ENCODE measurements at regions not wholly inside any gene's neighbourhood (a gene's known extent, or its start where the extent isn't known, plus 50 kb on each side); places are given as distances from the start of the nearest gene placed in this dataset.

- ATAC-seq: no peak
- H3K27ac Mint-ChIP-seq: peak overlapping the region; percentile 60 to 90
Observed at GRCh38 chr10:125226823-125227222, 66.5 kb upstream of the CTBP2 start.

GRCh38 chr10:125226005-125226404, 65.6 kb upstream of the CTBP2 start:
- peak overlapping the region; percentile 33 for H3K4me3 Mint-ChIP-seq
- H3K27ac Mint-ChIP-seq: peak overlapping the region; percentile 60 to 90
- peaks cover 0 to 4% of the 10 kb centered on the region in 2 donors for H3K4me1 Mint-ChIP-seq
- intact Hi-C loops (cut with micrococcal nuclease): no loop called here
- Histone ChIP-seq H3K4me3 (ENCODE audit: low read length) (no peak overlapping the region), H3K4me1 (ENCODE audit: control insufficient read depth, insufficient read depth, low read length) (peaks cover 12% of the 10 kb centered on the region), H3K36me3 (ENCODE audit: control insufficient read depth, insufficient read depth, low read length) (no peaks in the 10 kb centered on the region), H3K9me3 (ENCODE audit: control insufficient read depth, insufficient read depth, low read length) (peaks cover 20% of the 10 kb centered on the region), H3K27ac (ENCODE audit: low read length) (no peak overlapping the region), H3K27me3 (ENCODE audit: control insufficient read depth, insufficient read depth, low read length) (no peaks in the 10 kb centered on the region)
- no peak for TF ChIP-seq CTCF (IDR thresholded peaks at IDR 0.05)
- peaks cover 5% of the 10 kb centered on the region for H3K36me3 Mint-ChIP-seq
- DNase-seq: no peak
- H3K27me3 Mint-ChIP-seq (ENCODE audit: low read depth in 2 of 2): peaks cover 11 to 21% of the 10 kb centered on the region in 2 donors
- ATAC-seq: no peak
- whole genome bisulfite sequencing (ENCODE audit: insufficient coverage): 95% methylated on average over 7 of the region's 7 CpGs
- H3K9me3 Mint-ChIP-seq: no peaks in the 10 kb centered on the region

More at GRCh38 chr10:125226823-125227222, 66.5 kb upstream of the CTBP2 start:
- DNase-seq: no peak
- Mint-ChIP-seq H3K4me1 (peaks cover 0 to 4% of the 10 kb centered on the region in 2 donors), H3K27me3 (ENCODE audit: low read depth in 2 of 2) (peaks cover 6 to 13% of the 10 kb centered on the region in 2 donors), H3K36me3 (peaks cover 5% of the 10 kb centered on the region), H3K4me3 (peak overlapping the region; percentile 56), H3K9me3 (no peaks in the 10 kb centered on the region)
- no peak for TF ChIP-seq CTCF (IDR thresholded peaks at IDR 0.05)
- no peaks in the 10 kb centered on the region for H3K36me3 ChIP-seq (ENCODE audit: control insufficient read depth, insufficient read depth, low read length)
- no peak overlapping the region for H3K4me3 ChIP-seq (ENCODE audit: low read length)
- WGBS (ENCODE audit: insufficient coverage): 99% methylated on average over 13 of the region's 13 CpGs
- H3K4me1 ChIP-seq (ENCODE audit: control insufficient read depth, insufficient read depth, low read length): peaks cover 12% of the 10 kb centered on the region
- no peaks in the 10 kb centered on the region for H3K27me3 ChIP-seq (ENCODE audit: control insufficient read depth, insufficient read depth, low read length)
- H3K27ac ChIP-seq (ENCODE audit: low read length): no peak overlapping the region
- peaks cover 20% of the 10 kb centered on the region for H3K9me3 ChIP-seq (ENCODE audit: control insufficient read depth, insufficient read depth, low read length)
- intact Hi-C loops (cut with micrococcal nuclease): no loop called here

GRCh38 chr10:125225051-125225450, 64.7 kb upstream of the CTBP2 start:
- Mint-ChIP-seq H3K4me3 (no peak overlapping the region), H3K9me3 (no peaks in the 10 kb centered on the region), H3K4me1 (peaks cover 0 to 4% of the 10 kb centered on the region in 2 donors), H3K36me3 (peaks cover 3% of the 10 kb centered on the region), H3K27ac (no peak overlapping the region), H3K27me3 (ENCODE audit: low read depth in 2 of 2) (peaks cover 11 to 29% of the 10 kb centered on the region in 2 donors)
- Histone ChIP-seq H3K4me1 (ENCODE audit: control insufficient read depth, insufficient read depth, low read length) (peaks cover 12% of the 10 kb centered on the region), H3K4me3 (ENCODE audit: low read length) (no peak overlapping the region), H3K36me3 (ENCODE audit: control insufficient read depth, insufficient read depth, low read length) (no peaks in the 10 kb centered on the region), H3K9me3 (ENCODE audit: control insufficient read depth, insufficient read depth, low read length) (peaks cover 20% of the 10 kb centered on the region), H3K27ac (ENCODE audit: low read length) (no peak overlapping the region), H3K27me3 (ENCODE audit: control insufficient read depth, insufficient read depth, low read length) (no peaks in the 10 kb centered on the region)
- no peak for TF ChIP-seq CTCF (IDR thresholded peaks at IDR 0.05)
- no peak for DNase-seq
- 95% methylated on average over 3 of the region's 3 CpGs for WGBS (ENCODE audit: insufficient coverage)
- ATAC-seq: no peak
- intact Hi-C loops (cut with micrococcal nuclease): no loop called here
